CD1c-positive myeloid dendritic cell (primary cell): ENCODE measurements at regions not wholly inside any gene's neighbourhood (a gene's known extent, or its start where the extent isn't known, plus 50 kb on each side); places are given as distances from the start of the nearest gene placed in this dataset.
A peak's percentile ranks its signal among the peaks of the same experiment; 100 is the strongest.

Experiments
- DNase-seq: peaks from one replicate; pipeline ENCODE4 v3.0.0-alpha.2; 2016; ENCODE audit errors: extremely low spot score

DNA sequence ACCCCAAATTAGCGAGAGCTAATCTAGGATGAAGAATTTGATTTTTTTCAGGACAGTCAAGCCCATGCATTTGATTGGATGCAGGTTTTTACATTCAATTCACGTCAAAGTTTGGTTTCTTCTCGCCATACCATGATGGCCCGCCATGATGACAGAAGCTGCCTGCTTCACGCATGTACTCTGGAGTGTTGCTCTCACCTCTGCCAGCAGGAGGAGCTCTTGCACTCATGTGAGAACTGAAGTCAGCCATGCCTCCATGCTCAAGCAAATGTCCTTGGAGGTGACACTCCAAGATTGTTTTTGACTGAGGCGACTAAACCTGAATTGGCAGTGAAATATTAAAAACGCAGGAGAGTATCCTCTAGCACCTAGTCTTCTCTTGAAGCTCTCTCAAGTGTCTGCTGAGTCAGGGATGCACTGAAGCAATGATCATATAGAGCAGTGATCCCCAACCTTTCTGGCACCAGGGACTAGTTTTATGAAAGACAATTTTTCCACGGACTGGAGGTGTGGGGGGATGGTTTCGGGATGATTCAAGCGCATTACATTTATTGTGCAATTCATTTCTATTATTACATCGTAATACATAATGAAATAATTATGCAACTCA is 120.9 kb downstream of the SAMMSON start:
- DNase-seq = peak; percentile 59

DNA sequence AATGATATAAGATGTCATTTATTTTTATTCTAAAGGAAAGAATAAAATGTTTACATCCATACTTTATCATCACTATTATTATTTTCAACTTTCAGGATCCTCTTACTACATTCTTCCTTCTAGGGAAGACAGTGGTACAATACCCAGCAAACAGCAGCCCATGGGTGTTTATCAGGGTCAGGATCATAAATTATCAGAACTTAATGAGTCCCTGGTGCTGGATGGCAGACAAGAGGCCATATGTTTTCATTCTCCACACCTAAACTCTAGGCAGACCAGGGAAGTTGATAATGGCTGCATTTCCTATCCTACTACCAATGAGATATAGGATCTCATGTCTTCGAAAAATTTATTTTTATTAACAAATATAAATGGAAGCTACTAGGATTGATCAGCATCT is 127.7 kb downstream of the SAMMSON start:
- DNase-seq = no peak

DNA sequence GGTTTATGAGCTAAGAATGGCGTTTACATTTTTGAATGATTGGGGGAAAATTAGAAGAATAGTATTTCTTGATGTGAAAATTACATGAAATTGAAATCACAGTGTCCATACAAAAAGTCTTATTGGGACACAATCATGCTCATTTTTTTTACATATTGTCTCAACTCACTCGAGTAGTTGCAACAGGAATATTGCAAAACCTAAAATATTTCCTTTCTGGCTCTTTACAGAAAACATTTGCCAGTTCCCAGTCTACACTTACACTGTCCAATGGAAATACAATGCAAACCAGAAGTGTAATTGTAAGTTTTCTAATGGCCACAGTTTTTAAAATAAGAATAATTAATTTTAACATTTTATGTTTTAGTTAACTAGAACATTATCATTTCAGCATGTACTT is 137.8 kb downstream of the SAMMSON start:
- DNase-seq = no peak

DNA sequence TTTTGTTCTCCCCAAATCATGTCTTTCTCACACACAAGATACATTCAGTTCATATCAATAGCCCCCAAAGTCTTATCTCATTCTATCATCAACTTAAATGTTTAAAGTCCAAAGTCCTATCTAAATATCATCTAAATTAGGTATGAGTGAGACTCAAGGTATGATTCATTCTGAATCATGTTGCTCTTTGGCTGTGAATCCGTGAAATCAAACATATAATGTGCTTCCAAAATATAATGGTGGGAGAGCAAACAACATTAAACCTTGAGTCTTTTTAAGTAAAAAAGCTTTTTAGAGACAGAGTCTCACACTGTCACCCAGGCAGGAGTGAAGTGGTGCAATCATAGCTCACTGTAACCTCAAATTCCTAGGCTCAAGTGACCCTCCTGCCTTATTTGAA is 139.1 kb downstream of the SAMMSON start:
- DNase-seq = no peak
